KMS-11 (cell line): ENCODE measurements at regions not wholly inside any gene's neighbourhood (a gene's known extent, or its start where the extent isn't known, plus 50 kb on each side); places are given as distances from the start of the nearest gene placed in this dataset.

ENCODE experiments used
- H2AFZ ChIP-seq: fragments of 200-600 bp; sonication (generic); 2 replicates; pipeline ENCODE4 v1.6.1; 2016; ENCODE audit warnings: antibody characterized with exemption, mixed run types, low read depth
- H3K27ac ChIP-seq: fragments of 200-600 bp; sonication (generic); 2 replicates; pipeline ENCODE4 v1.6.1; 2016; ENCODE audit warnings: mild to moderate bottlenecking, mixed run types
- H3K27me3 ChIP-seq: fragments of 200-600 bp; sonication (generic); 2 replicates; pipeline ENCODE4 v1.6.1; 2017; ENCODE audit warnings: mild to moderate bottlenecking, low read depth, mixed run types, moderate library complexity; ENCODE audit not compliant: insufficient read depth
- H3K36me3 ChIP-seq: fragments of 200-600 bp; sonication (generic); 2 replicates; pipeline ENCODE4 v1.6.1; 2017; ENCODE audit warnings: mild to moderate bottlenecking, mixed run types; ENCODE audit not compliant: insufficient read depth
- H3K4me1 ChIP-seq: fragments of 200-600 bp; sonication (generic); 2 replicates; pipeline ENCODE4 v1.6.1; 2016; ENCODE audit warnings: mild to moderate bottlenecking, low read depth, mixed run types; ENCODE audit not compliant: poor library complexity, severe bottlenecking
- H3K4me2 ChIP-seq: fragments of 200-600 bp; sonication (generic); 2 replicates; pipeline ENCODE4 v1.7.0; 2016; ENCODE audit warnings: mild to moderate bottlenecking, mixed run types
- H3K4me3 ChIP-seq: fragments of 200-600 bp; sonication (generic); IDR thresholded peaks from 2 replicates; pipeline ENCODE4 v1.6.1; 2017; ENCODE audit warnings: low read depth, low read length, mixed read lengths; ENCODE audit not compliant: insufficient read depth
- H3K79me2 ChIP-seq: fragments of 200-600 bp; sonication (generic); 2 replicates; pipeline ENCODE4 v1.6.1; 2016; ENCODE audit warnings: low read depth, mixed run types; ENCODE audit not compliant: insufficient read depth
- H3K9ac ChIP-seq: fragments of 200-600 bp; sonication (generic); 2 replicates; pipeline ENCODE4 v1.6.1; 2016; ENCODE audit warnings: mild to moderate bottlenecking, mixed run types
- H4K20me1 ChIP-seq: fragments of 200-600 bp; sonication (generic); 2 replicates; pipeline ENCODE4 v1.6.1; 2016; ENCODE audit warnings: mild to moderate bottlenecking, mixed run types; ENCODE audit not compliant: insufficient read depth
- TF ChIP-seq, protein P1 (sequence below): fragments of 200-600 bp; sonication (generic); conservative IDR thresholded peaks from 2 replicates; pipeline ENCODE4 v1.6.1; 2017; ENCODE audit warnings: low read depth, mild to moderate bottlenecking, antibody characterized with exemption, low read length, moderate library complexity, mixed read lengths

DNA sequence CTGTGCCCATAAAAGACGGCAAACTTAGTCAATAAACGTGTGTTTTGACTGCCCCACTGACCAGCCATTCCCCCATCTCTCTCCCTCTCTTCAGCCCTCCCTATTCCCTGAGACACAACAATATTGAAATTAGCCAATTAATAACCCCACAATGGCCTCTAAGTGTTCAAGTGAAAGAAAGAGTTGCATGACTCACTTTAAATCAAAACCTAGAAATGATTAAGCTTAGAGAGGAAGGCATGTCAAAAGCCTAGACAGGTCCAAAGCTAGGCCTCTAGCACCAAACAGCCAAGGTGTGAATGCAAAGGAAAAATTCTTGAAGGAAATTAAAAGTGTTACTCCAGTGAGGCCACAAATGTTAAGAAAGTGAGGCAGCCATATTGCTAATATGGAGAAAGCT is 261.6 kb upstream of the TBX18 start:
- no peak overlapping the region for H3K9ac ChIP-seq
- no peak overlapping the region for H2AFZ ChIP-seq
- no peaks in the 10 kb centered on the region for H3K4me1 ChIP-seq
- no peaks in the 10 kb centered on the region for H3K27me3 ChIP-seq
- no peaks in the 10 kb centered on the region for H3K36me3 ChIP-seq
- TF ChIP-seq, protein P1, sequence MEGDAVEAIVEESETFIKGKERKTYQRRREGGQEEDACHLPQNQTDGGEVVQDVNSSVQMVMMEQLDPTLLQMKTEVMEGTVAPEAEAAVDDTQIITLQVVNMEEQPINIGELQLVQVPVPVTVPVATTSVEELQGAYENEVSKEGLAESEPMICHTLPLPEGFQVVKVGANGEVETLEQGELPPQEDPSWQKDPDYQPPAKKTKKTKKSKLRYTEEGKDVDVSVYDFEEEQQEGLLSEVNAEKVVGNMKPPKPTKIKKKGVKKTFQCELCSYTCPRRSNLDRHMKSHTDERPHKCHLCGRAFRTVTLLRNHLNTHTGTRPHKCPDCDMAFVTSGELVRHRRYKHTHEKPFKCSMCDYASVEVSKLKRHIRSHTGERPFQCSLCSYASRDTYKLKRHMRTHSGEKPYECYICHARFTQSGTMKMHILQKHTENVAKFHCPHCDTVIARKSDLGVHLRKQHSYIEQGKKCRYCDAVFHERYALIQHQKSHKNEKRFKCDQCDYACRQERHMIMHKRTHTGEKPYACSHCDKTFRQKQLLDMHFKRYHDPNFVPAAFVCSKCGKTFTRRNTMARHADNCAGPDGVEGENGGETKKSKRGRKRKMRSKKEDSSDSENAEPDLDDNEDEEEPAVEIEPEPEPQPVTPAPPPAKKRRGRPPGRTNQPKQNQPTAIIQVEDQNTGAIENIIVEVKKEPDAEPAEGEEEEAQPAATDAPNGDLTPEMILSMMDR: no peak
- no peak overlapping the region for H3K27ac ChIP-seq
- H3K4me3 ChIP-seq: no peak overlapping the region
- H3K79me2 ChIP-seq: no peaks in the 10 kb centered on the region
- H3K4me2 ChIP-seq: no peak overlapping the region
- no peaks in the 10 kb centered on the region for H4K20me1 ChIP-seq

DNA sequence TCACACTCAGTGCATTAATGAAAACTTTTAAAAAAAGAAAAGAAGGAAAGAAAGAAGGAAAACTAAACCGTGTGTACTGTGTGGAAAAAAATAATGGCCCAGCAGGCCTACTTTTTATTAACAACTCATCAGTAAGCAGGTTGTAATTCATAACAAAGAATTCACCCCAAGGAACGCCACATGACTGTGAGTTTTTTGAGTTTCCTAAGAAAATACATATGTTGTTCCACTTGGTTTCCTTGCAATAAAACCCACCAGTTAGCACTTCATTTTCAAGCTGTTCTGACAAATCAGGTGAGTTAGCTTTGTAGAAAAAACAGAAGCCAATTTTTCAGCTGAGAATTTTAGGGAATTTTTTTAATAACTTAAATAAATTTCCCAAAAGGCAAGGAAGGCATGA is 259.3 kb upstream of the TBX18 start:
- H3K27ac ChIP-seq: no peak overlapping the region
- H3K4me2 ChIP-seq: no peak overlapping the region
- no peaks in the 10 kb centered on the region for H4K20me1 ChIP-seq
- H3K36me3 ChIP-seq: no peaks in the 10 kb centered on the region
- H3K4me3 ChIP-seq: no peak overlapping the region
- H2AFZ ChIP-seq: no peak overlapping the region
- TF ChIP-seq, protein P1: no peak
- H3K27me3 ChIP-seq: no peaks in the 10 kb centered on the region
- H3K79me2 ChIP-seq: no peaks in the 10 kb centered on the region
- no peak overlapping the region for H3K9ac ChIP-seq
- H3K4me1 ChIP-seq: no peaks in the 10 kb centered on the region

- Histone ChIP-seq H3K9ac (no peak overlapping the region), H2AFZ (no peak overlapping the region), H3K79me2 (no peaks in the 10 kb centered on the region), H3K27me3 (no peaks in the 10 kb centered on the region), H4K20me1 (no peaks in the 10 kb centered on the region), H3K4me2 (no peak overlapping the region), H3K27ac (no peak overlapping the region), H3K36me3 (no peaks in the 10 kb centered on the region), H3K4me3 (no peak overlapping the region), H3K4me1 (no peaks in the 10 kb centered on the region)
- TF ChIP-seq, protein P1: no peak
Observed at GRCh38 chr6:85017352-85017751, 253.0 kb upstream of the TBX18 start.

DNA sequence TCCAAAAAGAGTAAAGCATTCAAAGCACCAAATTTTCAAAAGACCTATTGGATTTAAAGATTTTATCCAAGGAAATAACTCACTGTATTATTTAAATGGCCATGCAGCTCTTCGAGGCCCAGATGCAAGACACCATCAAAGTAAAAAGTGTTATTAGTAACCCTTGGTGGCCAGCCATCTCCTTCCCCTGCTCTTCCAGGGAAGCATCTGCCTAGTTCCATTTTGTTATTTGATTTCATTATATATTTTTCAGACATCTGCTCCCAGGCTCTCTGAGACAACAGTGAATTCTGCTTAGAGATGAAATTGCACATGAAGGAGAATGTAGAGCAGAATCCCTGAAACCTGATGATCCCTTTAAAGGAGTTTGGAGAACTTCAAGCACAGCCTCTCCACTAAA is 252.3 kb upstream of the TBX18 start:
- TF ChIP-seq, protein P1: no peak
- no peaks in the 10 kb centered on the region for H4K20me1 ChIP-seq
- no peaks in the 10 kb centered on the region for H3K4me1 ChIP-seq
- no peak overlapping the region for H3K4me2 ChIP-seq
- no peaks in the 10 kb centered on the region for H3K79me2 ChIP-seq
- no peak overlapping the region for H3K4me3 ChIP-seq
- H3K27ac ChIP-seq: no peak overlapping the region
- H3K27me3 ChIP-seq: no peaks in the 10 kb centered on the region
- H3K36me3 ChIP-seq: no peaks in the 10 kb centered on the region
- no peak overlapping the region for H2AFZ ChIP-seq
- H3K9ac ChIP-seq: no peak overlapping the region
